ENCODE measurements at regions not wholly inside any gene's neighbourhood (a gene's known extent, or its start where the extent isn't known, plus 50 kb on each side); places are given as distances from the start of the nearest gene placed in this dataset.

DNA sequence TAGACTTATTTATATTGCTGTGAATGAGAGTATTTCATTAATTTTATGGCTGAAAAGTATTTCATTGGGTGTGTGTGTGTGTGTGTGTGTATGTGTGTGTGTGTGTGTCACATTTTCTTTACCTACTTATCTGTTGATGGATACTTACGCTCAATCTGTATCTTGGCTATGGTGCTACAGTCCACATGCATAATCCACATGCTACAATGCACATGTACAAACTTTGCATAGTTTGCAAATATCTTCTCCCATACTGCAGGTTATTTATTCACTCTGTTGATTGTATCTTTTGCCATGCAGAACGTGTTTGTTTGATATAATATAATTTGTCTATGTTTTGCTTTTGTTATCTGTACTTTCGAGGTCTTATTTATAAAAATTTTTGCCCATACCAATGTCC is 167.8 kb downstream of the RAB28 start:
- DNase-seq = no peak

- no peak for DNase-seq
These were observed 170.3 kb downstream of the RAB28 start for GRCh38 chr4:13313856-13314255.

DNA sequence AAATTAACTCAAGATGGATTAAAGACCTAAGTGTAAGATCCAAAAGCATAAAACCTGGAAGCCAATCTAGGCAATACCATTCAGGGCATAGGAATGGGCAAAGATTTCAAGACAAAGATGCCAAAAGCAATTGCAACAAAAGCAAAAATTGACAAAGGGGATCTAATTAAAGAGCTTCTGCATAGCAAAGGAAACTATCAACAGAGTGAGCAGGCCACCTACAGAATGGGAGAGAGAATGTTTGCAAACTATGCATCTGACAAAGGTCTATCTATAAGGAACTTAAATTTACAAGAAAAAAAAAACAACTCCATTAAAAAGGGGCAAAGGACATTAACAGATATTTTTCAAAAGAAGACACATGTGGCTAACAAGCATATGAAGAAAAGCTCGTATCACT is 171.9 kb downstream of the RAB28 start:
- DNase-seq = no peak

- DNase-seq = no peak
These were observed 174.4 kb downstream of the RAB28 start for GRCh38 chr4:13309751-13310150.

DNA sequence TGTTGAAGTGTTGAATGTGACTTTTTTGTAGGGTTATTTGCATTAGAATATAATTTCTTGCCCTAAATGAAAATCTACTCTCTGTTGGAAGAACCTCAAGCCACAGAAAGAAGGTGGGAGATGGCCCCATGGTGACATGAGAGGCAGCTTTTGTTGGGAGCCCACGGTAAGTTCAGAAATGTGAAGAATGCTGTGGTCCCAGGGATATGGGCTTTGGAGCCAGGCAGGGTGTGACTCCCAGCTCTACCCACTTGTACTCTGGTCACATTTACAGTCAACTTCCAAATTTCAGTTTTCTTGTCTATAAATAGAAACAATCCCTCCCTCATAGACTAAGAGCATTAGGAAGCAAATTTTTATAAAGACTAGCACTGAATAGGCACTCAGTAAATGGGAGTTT is 177.8 kb downstream of the RAB28 start:
- DNase-seq = no peak

DNA sequence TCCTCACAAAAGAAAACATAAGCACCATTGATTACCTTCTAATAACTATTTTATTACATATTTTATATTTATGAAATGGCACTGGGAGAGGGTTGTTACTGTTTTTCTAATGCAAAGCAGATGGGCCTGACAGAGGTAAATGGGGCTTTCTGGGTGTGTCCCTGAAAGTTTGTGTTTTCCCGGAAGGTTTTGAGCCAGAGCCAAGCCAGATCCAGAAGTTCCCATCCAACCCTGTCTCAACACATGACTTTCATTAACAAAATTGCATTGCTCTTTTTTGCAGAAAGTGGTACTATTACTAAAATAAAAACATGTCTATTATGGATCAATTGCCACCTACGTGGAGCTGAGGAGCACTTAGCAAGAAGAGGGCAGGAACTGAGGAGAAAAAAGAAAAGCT is 181.3 kb downstream of the RAB28 start:
- DNase-seq = no peak

DNA sequence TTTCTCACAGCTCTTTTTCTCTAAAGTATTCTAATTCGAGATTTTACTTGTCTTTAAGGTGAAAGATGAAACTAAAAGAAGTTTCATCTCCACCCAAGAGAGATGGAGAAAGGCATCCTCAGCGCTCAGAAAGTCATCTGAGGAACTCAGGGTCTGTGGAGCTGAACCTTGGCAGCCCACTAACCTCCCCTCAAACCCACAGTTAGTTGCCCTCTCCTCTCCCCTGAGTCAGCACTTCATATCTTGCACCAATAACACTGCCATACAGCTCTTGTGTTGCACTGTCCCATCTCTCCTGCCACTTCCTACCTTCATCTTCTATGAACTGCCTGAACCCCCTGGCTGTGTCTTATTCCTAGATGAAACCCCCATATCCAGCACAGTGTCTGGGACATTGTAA is 184.8 kb downstream of the RAB28 start:
- DNase-seq = no peak

DNA sequence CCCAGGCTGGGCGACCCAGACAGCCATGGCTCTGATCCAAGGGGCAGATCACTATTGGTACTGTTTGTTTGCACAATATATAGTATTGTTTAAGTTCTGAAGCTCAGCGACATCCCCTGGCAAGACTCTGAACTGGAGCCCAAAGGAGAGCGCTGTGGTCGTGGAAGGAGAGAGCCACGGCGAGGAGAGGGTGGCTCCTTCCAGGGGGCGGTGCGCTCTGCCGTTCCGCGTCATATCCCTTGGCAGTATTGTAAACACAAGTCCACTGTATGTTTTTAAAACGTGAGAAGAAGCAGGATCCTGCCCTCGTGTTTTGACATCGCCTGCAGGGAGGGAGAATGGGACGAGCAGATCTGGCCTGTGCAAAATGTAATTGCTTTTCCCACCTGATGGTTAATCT is 185.5 kb downstream of the RAB28 start:
- no peak for DNase-seq

- DNase-seq = no peak
These were observed 187.2 kb downstream of the RAB28 start for GRCh38 chr4:13296986-13297385.

DNA sequence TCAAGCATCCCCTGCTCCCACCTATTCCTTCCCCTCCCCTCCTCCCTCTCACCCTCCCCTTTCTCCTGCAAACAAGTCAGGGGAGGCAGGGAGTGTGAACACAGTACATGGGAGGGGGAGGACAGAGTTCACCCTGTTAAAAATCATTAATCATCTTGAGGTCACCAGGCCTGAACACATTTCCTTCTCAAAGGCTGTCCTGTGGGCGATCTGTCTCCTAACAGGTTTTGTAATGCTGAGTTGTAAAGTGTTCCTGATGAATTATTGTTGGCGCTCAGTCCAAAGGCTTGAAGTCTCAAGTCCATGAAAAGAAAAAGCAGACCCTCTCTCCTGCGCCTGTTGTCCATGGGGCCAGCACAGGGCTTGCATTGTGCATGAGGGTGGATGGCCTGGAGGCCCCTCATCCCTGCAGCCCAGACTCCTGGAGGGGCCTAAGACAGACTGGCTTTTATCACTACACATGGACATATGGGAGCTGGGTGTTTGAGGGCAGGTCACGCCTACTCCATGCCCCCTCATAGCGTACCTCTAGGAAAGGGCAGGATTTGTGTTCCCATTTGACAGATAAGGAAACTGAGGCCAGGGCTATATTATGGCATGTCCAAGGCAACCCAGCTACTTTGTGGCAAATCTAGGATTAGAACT is 189.1 kb downstream of the RAB28 start:
- DNase-seq = no peak

DNA sequence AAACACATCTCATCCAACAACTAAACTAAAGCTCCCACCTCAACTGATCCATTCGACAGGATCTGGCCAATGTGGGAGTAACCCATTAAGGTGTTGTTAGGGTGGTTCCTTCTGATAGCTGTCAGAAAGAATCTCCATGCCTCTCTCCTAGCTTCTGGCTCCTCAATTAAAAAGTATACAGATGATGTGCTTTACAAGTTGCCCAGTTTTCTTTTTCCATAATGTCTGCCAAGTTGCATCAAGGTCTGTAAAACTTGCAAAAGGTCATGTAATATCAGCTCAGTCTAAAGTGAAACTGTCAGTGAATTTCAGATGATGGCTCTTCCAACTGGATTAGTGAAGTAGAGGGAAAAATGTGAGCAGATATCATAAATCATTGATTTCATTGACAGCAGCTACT is 191.8 kb downstream of the RAB28 start:
- no peak for DNase-seq

DNA sequence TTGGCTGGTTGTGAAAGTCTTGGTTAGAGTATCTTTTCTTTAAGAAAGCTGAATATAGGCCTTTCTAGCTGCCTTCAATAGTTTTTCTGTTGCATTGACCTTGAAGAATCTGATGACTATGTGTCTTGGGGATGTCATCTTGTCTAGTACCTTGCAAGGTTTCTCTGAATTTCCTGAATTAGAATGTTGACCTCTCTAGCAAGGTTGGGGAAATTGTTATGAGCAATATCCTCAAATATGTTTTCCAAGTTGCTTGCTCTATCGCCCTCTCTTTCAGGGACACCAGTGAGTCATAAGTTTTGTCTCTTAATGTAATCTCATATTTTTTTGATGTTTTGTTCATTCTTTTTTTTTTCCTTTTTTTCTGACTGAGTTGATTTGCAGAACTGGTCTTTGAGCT is 194.7 kb downstream of the RAB28 start:
- no peak for DNase-seq

GRCh38 chr4:13285336-13285735 is 198.8 kb downstream of the RAB28 start:
- no peak for DNase-seq

DNA sequence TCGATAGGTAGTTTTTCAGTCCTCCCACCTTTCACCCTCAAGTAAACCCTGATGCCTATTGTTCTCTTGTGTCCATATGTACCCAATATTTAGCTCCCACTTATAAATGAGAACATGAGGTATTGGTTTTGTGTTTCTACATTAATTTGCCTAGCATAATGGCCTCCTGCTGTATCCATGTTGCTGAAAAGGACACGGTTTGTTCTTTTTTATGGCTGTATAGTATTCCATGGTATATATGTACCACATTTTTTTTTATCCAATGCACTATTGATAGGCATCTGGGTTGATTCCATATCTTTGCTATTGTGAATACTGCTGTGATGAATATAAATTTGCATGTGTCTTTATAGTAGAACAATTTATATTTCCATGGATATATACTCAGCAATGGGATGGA is 199.2 kb downstream of the RAB28 start:
- DNase-seq = no peak

DNA sequence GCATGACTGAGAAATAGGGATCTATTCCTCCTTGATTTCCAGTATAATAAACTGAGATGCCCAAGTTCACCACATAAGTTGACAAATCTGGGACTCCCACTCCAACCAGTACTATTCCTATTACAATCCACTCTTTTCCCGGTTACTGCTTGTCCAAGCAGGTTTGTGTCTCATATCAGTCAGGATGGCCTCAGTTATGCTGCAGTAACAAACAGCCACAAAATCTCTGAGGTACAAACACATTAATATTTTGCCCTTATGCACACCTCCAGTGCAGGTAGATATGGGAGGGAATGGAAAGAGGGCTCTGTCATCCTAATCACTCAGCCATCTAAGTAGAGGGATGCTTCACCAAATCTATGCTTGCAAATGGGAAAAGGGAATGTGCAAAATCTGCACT is 207.8 kb downstream of the RAB28 start:
- DNase-seq = no peak

DNA sequence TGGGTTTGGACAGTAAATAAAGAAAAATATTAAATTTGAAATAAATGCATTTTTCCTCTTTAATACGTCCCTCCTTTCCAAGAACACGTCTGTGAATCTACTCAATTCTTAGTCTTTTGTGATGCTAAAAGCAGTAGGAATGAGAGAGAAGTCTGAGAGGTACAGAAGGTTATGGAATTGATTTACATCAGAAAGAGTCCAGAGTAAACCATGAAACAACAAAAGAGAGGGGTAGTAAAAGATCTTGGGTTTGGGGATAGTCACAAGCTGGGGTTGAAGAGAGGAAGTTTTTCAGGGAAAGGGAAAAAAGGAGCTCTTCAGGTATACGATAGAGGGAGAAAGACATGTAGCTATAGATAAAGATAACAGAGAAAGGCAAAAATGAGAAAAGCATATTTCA is 215.4 kb downstream of the RAB28 start:
- DNase-seq = no peak

- DNase-seq = no peak
These were observed 216.0 kb downstream of the RAB28 start for GRCh38 chr4:13268165-13268564.

- DNase-seq = no peak
These were observed 217.0 kb downstream of the RAB28 start for GRCh38 chr4:13267091-13267490.

DNA sequence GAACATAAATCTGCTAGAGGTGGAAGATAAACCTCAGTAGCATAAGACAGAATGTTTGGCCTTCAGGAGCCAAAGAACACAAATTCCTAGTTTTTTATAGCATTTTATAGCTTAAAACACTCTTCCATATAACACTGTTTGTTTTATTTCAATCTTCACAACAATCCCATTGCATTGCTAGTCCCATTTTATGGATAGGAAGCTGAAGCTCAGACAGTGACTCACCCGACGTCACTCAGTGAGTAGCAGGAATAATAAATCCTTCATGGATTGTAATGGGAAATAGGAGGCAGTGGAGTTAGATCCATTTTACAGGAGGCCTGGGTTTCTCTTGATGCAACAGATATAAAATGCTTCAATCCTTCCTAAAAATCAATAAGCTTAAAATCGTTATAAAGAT is 217.5 kb downstream of the RAB28 start:
- no peak for DNase-seq

DNA sequence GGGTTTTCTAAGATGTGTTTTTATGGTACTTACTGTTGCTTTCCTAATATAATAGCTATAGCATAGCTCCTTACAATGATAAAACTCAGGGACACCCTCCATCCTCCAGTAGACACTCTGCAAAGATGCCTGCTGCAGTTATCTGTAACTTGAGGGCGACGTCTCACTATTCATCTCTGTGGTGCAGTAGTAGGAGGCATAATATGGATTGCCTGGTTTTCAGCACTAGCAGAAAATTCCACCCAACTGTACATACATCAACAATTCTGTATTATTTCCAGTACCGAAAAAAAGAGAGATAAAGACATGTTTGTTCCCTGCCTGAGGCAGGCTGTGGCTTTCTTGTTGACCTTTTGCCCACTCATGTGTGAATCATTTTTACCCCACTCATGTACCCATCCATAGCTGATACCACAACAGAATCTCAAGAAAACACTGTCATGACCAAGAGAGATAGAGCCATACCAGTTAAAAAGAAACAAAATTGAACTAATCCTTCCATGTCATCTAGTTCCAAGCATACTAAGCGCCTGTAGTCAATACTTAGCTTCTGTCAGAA is 220.1 kb downstream of the RAB28 start:
- no peak for DNase-seq

GRCh38 chr4:13262816-13263215 is 221.3 kb downstream of the RAB28 start:
- no peak for DNase-seq

DNA sequence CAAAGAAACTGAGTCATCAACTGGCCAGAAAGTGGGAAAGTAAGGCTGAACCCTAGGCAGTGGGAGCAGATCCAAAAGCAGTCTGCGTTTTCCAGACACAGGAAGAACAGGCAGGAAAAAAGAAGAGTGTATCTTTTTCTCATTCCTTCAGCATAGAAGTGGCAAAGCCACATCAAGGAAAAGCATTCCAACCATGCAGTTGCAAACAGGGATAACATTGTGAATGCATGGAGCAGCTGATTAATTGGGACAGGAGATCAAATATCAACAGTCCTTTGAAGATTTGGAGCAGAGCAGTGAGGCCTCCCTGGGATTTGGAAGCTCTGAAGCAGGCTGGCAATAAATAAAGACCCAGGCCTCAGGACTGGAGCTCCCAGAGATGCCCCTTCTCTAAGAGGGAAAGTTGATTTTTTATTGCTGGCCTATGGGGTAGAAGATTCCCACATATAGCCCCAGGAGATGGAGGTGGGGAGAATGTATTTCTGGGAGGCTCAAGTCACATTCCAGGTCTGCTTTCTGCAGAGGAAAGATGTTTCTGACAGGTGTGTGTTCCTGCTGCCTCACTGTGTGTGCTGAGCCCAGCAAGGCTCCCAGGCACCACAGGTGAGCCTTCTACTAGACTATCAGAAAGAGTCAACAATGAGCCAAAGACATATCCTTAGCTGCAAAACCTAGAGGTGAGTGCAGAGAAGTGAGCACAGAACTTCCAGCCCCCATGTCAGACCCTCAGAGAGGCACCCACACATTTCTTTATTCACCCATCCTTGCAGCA is 222.5 kb downstream of the RAB28 start:
- no peak for DNase-seq

GRCh38 chr4:13260513-13260912 is 223.6 kb downstream of the RAB28 start:
- no peak for DNase-seq

GRCh38 chr4:13250263-13250662 is 233.9 kb downstream of the RAB28 start:
- no peak for DNase-seq

Data from activated naive CD4-positive, alpha-beta T cell treated with anti-CD3 and anti-CD28 coated beads, Interleukin-2, amount 50 U/mL, for 16 hours (primary cell).